Right hindlimb (tissue), 1 donor: ENCODE measurements at regions not wholly inside any gene's neighbourhood (a gene's known extent, or its start where the extent isn't known, plus 50 kb on each side); places are given as distances from the start of the nearest gene placed in this dataset.
"Not testable (repeated sequence)": the region's sequence is repeated elsewhere in the genome, so short reads cannot be mapped to it uniquely, and the experiment has no call there.

Experiments
- DNase-seq: peaks from one replicate; pipeline ENCODE4 v3.0.0-alpha.2; 2018

- DNase-seq = no peak
Measured at GRCh38 chr1:200496937-200497336, 87.1 kb upstream of the ZNF281 start.

GRCh38 chr1:200495901-200496300 is 86.1 kb upstream of the ZNF281 start:
- DNase-seq = no peak

- peak; percentile 21 for DNase-seq
Measured at GRCh38 chr1:200493344-200493743, 83.5 kb upstream of the ZNF281 start.

- DNase-seq = no peak
Measured at GRCh38 chr1:200491103-200491502, 81.3 kb upstream of the ZNF281 start.

GRCh38 chr1:200490183-200490582 is 80.3 kb upstream of the ZNF281 start:
- no peak for DNase-seq

- DNase-seq = peak; percentile 71
Measured at GRCh38 chr1:200488375-200489165, 78.7 kb upstream of the ZNF281 start.

GRCh38 chr1:200487650-200488049 is 77.8 kb upstream of the ZNF281 start:
- no peak for DNase-seq

GRCh38 chr1:200486634-200487033 is 76.8 kb upstream of the ZNF281 start:
- no peak for DNase-seq

- not testable (repeated sequence) for DNase-seq
Measured at GRCh38 chr1:200484438-200484946, 74.7 kb upstream of the ZNF281 start.

GRCh38 chr1:200483491-200484143 is 73.8 kb upstream of the ZNF281 start:
- DNase-seq = peak; percentile 79

- no peak for DNase-seq
Measured at GRCh38 chr1:200480964-200481363, 71.1 kb upstream of the ZNF281 start.

GRCh38 chr1:200479816-200480215 is 70.0 kb upstream of the ZNF281 start:
- peak; percentile 56 for DNase-seq

- DNase-seq = no peak
Measured at GRCh38 chr1:200478945-200479558, 69.2 kb upstream of the ZNF281 start.

GRCh38 chr1:200478239-200478623 is 68.4 kb upstream of the ZNF281 start:
- no peak for DNase-seq

GRCh38 chr1:200474633-200475032 is 64.8 kb upstream of the ZNF281 start:
- DNase-seq = no peak

- DNase-seq = peak; percentile 28
Measured at GRCh38 chr1:200473698-200474371, 64.0 kb upstream of the ZNF281 start.

GRCh38 chr1:200471739-200472138 is 61.9 kb upstream of the ZNF281 start:
- DNase-seq = no peak

- DNase-seq = no peak
Measured at GRCh38 chr1:200468264-200469001, 58.6 kb upstream of the ZNF281 start.

- DNase-seq = no peak
Measured at GRCh38 chr1:200464784-200465400, 55.1 kb upstream of the ZNF281 start.
